GM21786 (cell line): ENCODE measurements at regions not wholly inside any gene's neighbourhood (a gene's known extent, or its start where the extent isn't known, plus 50 kb on each side); places are given as distances from the start of the nearest gene placed in this dataset.

Source experiments
- ATAC-seq: cut with Tn5 transposase; IDR thresholded peaks from one replicate; pipeline ENCODE4 v1.9.1; 2021; ENCODE audit not compliant: unreplicated experiment

GRCh38 chr5:60340965-60341471, 358.9 kb downstream of the DEPDC1B start:
- peak; percentile 46 for ATAC-seq

- ATAC-seq: no peak
These were observed 359.6 kb downstream of the DEPDC1B start for GRCh38 chr5:60340326-60340725.

DNA sequence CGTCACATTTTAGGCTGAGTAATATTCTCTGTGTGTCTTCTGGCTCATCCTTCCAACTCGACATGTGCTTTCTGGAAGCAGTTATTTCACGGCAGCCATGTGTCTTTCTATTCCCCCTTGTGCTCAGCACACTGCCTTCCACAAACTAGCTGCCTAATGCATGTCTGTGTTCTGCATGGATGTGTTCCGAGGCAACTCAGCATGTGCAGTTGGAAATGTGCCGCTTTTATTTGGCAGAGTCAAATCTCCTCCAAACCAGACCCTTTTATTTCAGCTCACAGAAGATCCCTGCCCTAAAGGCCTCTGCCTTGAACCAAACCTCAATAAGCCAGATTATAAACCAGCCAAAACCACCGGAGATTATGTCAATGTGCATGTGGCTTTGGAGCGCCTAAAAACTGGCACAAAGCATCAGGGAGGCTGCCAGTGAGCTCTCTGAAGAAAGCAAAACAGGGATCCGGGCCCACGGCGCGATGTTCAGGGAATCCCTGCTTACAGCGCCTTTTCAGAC, 360.2 kb downstream of the DEPDC1B start:
- ATAC-seq: no peak

DNA sequence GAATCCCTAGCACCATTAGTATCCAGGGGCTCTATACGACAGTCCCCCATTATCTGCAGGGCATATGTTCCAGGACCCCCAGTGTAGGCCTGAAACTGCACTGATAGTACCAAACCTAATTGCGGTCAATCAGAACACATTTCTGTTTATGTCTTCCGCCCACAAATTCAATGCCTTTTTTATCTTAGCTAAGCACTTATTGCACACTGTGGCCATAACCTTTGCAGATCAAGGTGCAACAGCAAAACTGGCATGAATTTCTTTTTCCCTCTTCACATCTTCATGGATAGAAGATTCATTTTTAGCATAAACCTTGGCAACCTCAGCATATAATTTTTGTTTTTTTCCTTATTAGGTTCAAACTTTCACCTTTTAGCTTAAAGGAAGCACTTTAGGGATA, 361.1 kb downstream of the DEPDC1B start:
- no peak for ATAC-seq

DNA sequence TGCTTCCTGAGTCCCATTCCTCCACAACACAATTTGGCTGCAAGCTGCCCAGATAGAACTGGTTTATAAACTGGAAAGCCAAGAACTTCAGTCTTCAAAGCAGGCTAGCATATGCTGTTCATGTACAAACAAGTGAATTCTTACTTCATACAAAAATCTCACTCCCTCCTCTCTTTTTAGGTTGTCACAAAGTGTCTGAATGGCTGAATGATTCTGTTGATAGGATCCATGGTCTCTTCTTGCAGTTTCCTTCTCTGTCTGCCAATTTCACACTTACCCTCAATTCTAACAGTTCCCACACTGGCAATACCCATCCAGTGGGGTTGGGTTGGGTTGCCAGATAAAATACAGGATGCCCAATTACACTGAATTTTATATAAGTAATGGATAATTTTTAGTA, 363.5 kb downstream of the DEPDC1B start:
- no peak for ATAC-seq

DNA sequence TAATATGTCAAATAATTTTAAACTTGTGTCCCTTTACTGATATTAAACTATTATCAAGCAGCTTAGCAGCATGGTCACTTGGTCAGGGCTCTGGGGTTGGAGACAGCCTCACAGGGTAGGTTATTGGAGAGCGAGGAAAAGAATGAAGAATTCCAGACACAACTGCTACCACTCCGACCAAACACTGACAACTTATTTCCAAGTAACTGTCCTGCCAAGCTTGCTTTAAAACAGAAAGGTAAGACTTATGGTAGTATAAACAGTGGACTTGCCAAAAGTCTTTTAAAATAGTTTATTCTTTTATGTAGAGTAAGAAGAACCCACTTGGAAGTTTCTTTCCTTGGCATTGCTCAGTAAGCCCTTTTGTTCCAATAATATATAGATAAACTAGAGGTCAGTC, 364.1 kb downstream of the DEPDC1B start:
- no peak for ATAC-seq

GRCh38 chr5:60334281-60334713, 365.7 kb downstream of the DEPDC1B start:
- ATAC-seq: no peak

- no peak for ATAC-seq
These were observed 366.9 kb downstream of the DEPDC1B start for GRCh38 chr5:60333005-60333571.

DNA sequence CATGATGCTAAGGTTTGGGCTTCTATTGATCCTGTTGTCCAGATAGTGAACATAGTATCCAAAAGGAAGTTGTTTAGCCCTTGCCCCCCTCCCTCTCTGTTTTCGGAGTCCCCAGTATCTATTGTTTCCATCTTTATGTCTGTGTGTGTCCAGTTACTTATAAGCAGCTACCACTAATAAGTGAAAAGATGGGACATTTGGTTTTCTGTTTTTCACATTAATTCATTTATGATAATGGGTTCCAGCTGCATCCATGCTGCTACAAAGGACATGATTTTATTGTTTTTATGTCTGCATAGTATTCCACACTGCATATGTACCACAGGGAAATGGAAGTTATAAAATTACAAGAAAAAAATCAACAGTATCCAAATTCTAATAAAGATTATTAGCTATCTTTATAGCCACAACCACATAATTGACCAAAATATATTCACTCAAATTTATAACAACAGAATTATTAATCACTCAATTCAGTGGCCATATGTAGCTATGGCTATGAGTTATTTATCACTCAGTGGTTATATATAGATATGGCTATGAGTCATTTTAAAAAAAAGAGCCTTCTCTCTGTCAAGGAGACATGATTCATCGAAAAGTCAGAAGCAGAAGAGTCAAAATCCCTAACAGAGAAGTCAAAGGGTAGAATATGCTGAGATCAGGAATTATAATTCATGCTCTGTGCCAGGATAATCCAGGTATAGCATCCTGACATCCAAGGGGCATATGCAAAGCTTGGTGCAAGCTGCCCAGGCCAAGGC, 367.5 kb downstream of the DEPDC1B start:
- no peak for ATAC-seq

- no peak for ATAC-seq
These were observed 369.7 kb downstream of the DEPDC1B start for GRCh38 chr5:60330236-60330635.

- no peak for ATAC-seq
These were observed 374.1 kb downstream of the DEPDC1B start for GRCh38 chr5:60325870-60326269.

DNA sequence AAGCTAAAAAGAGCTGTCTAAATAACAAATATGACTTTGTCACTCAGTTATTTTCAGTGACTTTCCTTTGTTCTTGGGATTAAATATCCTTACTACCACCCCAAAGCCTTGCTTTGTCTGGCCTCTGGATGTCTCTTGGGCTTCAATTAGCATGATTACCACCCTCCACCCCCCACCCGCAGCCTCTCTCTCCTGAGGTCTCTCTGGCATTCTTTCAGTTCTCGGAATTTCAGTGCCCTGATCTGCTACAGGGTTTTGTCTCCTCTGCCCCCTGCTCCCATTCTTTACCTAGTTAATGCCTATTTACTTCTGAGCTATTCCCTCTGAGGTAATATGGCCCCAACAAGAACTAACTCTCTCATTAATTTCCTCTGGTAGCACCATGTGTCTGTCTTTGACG, 376.4 kb downstream of the DEPDC1B start:
- no peak for ATAC-seq

DNA sequence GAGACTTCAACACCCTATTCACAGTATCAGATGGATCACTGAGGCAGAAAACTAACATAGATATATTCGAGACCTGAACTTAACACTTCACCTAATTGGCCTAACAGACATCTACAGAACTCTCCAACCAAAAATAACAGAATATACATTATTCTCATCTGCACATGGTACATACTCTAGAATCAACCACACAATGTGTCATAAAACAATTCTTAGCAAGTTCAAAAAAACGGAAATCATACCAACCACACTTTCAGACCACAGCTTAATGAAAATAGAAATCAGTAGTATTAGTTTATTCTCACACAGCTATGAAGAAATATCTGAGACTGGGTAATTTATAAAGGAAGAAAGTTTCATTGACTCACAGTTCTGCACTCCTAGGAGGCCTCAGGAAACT, 387.9 kb downstream of the DEPDC1B start:
- no peak for ATAC-seq

DNA sequence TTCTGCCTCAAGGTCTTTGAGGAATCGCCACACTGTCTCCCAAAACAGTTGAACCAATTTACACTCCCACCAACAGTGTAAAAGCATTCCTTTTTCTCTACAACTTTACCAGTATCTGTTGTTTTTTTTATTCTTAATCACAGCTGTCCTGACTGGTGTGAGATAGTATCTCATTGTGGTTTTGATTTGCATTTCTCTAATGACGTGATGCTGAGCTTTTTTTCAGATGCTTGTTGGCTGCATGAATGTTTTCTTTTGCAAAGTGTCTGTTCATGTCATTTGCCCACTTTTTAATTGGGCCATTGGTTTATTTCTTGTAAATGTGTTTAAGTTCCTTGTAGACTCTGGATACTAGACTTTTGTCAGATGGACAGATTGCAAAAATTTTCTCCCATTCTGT, 400.0 kb downstream of the DEPDC1B start:
- no peak for ATAC-seq

DNA sequence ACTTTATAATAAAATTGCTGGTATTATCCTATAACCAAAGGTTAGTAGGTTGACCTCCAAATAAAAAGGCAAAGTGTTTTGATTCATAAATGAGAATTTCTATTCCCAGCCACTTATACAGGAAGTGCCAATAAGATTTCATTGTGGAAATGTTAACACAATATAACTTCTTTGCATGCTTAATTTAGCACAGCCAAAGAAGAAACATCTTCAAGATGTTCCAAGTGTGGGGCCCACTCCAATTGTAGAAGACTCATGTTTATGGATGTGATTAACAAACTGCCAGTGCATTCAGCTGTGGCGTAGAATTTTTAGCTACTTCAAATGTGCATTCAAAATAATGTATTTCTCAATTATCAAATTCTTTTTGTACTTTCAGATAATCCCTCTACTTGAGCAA, 402.3 kb downstream of the DEPDC1B start:
- ATAC-seq: no peak

- ATAC-seq: peak; percentile 60
These were observed 401.9 kb upstream of the PDE4D start for GRCh38 chr5:60295423-60295822.

DNA sequence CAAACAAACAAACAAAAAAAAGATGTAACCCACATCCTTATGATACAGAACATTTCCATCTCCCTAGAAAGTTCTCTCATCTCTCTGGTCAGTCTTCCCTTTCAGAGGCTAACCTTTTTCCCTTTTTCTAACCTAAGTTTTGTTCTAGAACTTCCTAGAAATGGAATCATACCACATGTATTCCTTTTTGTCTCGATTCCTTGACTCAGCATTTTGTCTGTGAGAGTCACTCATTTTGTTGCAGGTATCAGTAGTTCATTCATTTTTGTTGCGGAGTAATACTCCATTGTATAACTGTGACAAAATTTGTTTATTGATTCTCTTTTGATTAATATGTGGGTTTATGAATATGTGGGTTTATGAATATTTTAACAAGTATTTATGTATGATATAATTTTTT, 400.0 kb upstream of the PDE4D start:
- ATAC-seq: no peak

DNA sequence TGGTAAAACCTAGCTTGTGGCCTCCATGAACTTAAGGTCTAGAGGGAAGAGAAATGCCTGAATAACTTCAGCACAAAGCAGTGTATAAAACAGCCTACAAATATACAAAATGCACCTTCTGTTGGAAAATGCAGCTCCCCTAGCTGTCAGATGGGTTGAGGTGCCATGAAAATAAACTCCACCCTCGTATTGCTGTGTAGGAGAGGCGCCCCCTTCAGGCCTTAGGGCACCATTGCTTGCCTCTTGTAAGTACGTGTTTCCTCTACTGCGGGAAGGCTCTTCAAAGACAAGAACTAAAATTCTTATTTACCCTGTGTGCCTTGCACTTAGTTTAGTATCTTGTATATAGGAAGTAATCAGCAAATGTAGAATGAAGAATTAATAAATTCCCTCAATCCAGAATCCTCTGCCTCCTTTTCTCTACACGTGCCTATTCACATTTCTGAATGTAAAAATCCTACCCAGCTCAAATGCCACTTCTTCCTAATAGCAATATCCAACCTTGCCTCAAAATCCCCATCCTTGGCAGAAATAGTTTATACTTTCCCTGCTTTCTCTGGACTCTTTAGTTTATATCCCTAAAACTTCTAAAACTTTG, 393.7 kb upstream of the PDE4D start:
- ATAC-seq: peak; percentile 78

- ATAC-seq: no peak
These were observed 392.4 kb upstream of the PDE4D start for GRCh38 chr5:60285910-60286309.

DNA sequence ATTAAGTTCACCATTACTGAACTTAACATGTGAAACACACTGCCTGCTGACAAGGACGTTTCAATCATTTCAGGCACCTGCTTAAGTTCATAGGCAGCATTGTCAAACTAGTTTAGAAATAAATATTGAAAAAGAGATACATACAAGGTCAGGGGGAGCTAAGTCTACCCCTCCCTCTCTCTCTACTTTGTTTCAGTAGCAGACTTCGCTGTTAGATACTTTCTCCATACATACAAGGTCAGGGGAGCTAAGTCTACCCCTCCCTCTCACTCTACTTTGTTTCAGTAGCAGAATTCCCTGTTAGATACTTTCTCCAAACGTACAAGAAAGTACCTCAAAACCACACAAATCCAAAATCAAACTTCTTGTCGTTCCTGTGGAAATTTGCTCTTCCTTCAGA, 387.4 kb upstream of the PDE4D start:
- ATAC-seq: no peak

GRCh38 chr5:60277941-60278340, 384.4 kb upstream of the PDE4D start:
- ATAC-seq: no peak

- ATAC-seq: no peak
These were observed 381.2 kb upstream of the PDE4D start for GRCh38 chr5:60274747-60275146.
